NCI-H510A treated with DMSO at 0.1 percent for 48 hours (cell line): ENCODE measurements at regions not wholly inside any gene's neighbourhood (a gene's known extent, or its start where the extent isn't known, plus 50 kb on each side); places are given as distances from the start of the nearest gene placed in this dataset.
"Not testable (repeated sequence)": the region's sequence is repeated elsewhere in the genome, so short reads cannot be mapped to it uniquely, and the experiment has no call there.

Experiments
- DNase-seq: peaks from one replicate; lab custom pipeline; 2025; lab: John Stamatoyannopoulos, UW

GRCh38 chr13:54004026-54004699 lies 975.5 kb downstream of the OLFM4 start:
- DNase-seq, result no peak

- no peak for DNase-seq
Observed at GRCh38 chr13:54016542-54016941, 987.9 kb downstream of the OLFM4 start.

DNA sequence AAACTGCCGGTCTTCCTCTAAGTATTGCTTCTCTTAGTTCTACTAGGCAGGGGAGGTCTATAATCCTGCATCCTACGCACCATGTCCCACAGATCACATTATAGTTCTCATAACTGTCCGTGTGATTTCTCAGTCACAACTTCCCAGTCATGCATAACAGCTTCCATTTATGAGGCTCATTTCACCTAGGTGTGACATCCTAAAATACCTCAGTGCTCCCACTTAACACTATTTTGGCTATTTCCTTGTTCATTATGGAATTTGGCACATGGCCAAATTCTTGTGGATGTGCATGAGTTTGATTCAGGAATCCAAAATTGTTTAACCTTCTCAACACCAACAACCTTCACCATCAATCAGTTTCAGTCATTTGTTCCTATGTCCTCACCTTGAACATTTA lies 989.9 kb downstream of the OLFM4 start:
- no peak for DNase-seq

DNA sequence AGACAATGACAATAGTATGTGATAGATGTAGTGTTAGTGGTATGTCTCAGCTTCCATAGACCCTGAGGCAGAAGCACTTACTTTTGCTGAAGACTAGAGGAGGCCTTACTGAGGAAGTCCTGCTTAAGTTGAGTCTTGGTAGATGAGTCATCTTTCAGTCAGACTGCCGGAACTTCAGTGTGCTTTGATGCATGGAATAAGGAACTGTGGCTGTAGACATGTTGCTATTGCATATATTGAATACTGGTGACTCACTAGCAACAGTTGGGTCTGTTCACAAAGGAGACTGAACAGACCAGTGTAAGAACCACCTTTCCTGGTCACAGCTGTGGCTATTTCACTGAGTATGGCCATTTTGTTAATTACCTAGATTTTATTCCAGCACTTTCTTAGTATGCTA lies 1000.6 kb downstream of the OLFM4 start:
- no peak for DNase-seq

- DNase-seq, result no peak
Observed at GRCh38 chr13:54029720-54030119, 1001.1 kb downstream of the OLFM4 start.

DNA sequence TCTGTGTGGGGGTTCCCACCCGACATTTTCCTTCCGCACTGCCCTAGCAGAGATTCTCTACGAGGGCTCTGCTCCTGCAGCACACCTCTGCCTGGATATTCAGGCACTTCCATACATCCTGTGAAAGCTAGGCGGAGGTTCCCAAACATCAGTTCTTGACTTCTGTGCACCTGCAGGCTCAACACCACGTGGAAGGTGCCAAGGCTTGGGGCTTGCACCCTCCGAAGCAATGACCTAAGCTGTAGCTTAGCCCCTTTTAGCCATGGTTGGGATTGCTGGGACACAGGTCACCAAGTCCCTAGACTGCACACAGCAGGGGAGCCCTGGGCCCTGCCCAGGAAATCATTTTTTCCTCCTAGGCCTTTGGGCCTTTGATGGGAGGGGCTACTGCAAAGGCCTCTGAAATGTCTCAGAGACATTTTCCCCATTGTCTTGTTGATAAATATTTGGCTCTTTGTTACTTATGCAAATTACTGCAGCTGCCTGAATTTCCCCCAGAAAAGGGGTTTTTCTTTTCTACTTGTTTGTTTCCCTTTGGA lies 1004.8 kb downstream of the OLFM4 start:
- DNase-seq, result no peak

DNA sequence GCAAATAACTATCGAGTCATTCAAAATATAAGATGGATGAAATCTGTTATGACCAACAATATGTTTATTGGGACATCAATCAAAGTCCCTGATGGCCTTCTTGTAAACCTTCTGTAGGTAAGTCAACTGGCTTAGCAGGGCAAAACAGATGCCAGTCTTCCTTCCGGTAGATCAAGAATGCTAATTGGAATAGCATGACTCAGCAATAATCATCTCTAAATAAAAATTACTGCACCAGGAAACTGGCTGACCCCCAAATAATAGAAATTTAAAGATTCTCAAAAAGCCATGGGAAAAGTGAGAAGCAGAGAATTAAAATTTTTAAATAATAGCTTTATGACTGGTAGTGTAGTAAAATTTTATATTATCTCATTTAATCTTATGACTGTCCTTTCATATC lies 1005.4 kb downstream of the OLFM4 start:
- DNase-seq, result no peak

DNA sequence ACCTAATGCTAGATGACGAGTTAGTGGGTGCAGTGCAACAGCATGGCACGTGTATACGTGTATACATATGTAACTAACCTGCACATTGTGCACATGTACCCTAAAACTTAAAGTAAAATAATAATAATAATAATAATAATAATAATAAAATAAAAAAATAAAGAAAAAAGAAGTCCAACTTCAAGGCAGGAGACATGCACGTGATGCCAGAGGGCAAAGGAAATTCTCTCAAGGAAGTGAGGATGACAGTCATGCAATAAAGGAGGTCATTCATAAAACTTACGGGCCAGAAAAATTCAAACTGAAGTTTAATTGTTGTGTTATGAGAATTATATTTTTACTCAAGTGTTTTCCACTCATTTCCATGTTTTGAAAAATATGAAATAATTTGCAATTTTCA lies 1028.8 kb downstream of the OLFM4 start:
- DNase-seq, result not testable (repeated sequence)

- DNase-seq, result not testable (repeated sequence)
Observed at GRCh38 chr13:54069958-54070357, 1041.3 kb downstream of the OLFM4 start.

- DNase-seq, result no peak
Observed at GRCh38 chr13:54077569-54077968, 1049.0 kb downstream of the OLFM4 start.

DNA sequence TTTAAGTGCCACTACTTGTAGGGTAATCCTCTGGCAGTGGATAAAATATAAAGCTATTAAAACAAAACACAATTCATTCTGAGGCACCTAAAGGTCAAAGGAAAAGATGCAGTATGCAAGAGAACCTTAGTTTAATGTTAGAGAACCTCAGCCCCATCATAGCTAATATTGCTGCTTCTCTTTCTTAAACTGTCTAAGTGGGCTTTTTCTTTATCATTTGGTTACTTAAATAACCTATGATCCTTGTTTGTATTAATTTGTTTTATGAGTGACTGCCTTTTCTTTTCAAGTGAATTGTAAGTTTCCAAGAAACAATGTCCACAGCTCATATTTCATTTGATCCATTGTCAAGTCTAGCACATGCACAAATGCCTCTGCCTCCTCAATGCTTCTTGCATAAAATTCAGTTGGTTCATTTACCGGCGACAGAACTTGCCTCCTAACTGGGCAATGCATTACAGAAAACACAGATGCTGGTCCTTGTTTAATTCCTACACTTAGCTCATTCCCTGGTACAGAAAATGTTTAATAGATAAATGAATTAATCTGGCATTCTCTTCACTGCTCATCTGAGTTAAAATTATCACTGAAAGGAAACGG lies 1049.8 kb downstream of the OLFM4 start:
- DNase-seq, result peak; percentile 3

DNA sequence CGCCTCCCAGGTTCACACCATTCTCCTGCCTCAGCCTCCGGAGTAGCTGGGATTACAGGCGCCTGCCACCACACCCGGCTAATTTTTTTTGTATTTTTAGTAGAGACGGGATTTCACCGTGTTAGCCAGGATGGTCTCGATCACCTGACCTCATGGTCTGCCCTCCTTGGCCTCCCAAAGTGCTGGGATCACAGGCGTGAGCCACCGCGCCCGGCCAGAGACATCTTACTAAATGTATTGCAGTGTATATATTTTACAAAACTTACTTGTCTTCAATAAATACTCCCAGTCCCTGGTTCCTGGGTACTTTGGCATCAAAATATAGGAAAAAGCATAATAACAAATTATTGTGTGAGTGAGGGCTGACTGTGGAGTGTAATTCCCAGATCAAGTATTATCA lies 1053.7 kb downstream of the OLFM4 start:
- DNase-seq, result not testable (repeated sequence)

DNA sequence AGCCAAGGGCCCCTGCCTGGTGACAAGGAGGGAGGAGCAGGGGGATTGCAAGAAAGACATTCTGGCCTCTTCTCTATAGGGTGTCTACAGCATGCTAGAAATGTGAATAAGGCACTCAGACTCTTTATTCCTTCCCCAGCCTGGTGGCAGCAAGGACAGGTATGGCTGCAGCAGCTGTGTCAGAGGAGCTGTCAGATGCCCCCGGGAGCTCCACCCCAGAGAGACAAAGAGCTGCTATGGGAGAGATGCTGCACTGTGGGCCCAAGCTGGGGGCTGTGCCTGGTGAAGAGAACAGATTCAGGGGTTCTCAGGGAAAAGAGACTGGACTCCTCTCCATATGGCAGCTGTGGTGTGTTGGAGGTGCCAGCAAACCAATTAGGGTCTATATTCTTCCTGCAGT lies 1063.3 kb downstream of the OLFM4 start:
- DNase-seq, result no peak

DNA sequence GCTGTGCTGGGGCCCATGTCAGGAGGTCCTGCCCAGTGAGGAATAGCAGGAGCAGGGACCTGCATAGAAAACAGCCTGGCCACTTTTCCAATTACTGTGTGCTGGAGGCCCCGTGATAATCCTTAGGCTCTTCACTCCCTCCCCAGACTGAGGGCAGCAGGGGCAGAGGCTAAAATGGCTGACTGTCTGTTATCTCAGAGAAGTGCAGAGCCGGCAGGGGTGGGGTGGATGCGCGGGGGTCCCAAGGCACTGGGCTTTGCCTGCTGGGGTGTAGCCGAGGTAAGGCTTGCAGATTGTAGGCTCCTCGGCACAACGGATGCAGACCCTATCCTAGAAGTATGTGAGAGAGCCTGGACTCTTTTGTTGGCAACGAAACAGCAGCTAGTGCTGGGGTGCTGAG lies 1064.1 kb downstream of the OLFM4 start:
- no peak for DNase-seq

GRCh38 chr13:54110597-54110996 lies 1082.0 kb downstream of the OLFM4 start:
- no peak for DNase-seq

GRCh38 chr13:54124700-54125099 lies 1096.1 kb downstream of the OLFM4 start:
- no peak for DNase-seq

GRCh38 chr13:54130931-54131330 lies 1102.3 kb downstream of the OLFM4 start:
- DNase-seq, result not testable (repeated sequence)

DNA sequence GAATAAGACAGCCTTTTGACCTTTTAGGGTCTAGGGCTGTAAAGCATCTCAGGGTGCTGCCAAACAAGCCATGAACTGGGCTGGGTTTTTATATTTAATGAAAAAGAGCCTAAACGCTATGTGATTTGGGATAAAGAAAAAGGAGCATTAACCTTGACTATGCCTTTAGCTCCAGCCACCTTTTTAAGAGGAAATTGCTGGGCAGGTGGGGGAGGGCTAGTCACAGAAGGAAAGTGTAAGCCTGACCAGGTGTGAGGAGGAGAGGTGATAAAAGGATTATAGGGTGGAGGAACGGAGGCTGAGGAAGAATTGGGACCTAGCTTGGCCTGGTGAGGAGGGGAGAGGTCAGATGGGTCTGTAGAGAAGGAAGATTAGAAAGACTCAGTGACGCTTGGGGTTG lies 1102.8 kb downstream of the OLFM4 start:
- not testable (repeated sequence) for DNase-seq

- DNase-seq, result not testable (repeated sequence)
Observed at GRCh38 chr13:54132127-54132526, 1103.5 kb downstream of the OLFM4 start.

DNA sequence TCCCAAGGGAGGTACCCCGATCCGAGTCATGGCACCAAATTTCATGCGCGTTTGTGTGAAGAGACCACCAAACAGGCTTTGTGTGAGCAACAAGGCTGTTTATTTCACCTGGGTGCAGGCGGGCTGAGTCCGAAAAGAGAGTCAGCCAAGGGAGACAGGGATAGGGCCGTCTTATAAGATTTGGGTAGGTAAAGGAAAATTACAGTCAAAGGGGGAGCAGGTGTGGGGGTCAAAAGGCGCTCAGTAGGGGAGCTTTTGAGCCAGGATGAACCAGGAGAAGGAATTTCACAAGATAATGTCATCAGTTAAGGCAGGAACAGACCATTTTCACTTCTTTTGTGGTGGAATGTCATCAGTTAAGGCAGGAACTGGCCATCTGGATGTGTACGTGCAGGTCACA lies 1104.1 kb downstream of the OLFM4 start:
- DNase-seq, result not testable (repeated sequence)

- no peak for DNase-seq
Observed at GRCh38 chr13:54133746-54134145, 1105.1 kb downstream of the OLFM4 start.

- no peak for DNase-seq
Observed at GRCh38 chr13:54144828-54145227, 1116.2 kb downstream of the OLFM4 start.

GRCh38 chr13:54150851-54151250 lies 1122.2 kb downstream of the OLFM4 start:
- no peak for DNase-seq

DNA sequence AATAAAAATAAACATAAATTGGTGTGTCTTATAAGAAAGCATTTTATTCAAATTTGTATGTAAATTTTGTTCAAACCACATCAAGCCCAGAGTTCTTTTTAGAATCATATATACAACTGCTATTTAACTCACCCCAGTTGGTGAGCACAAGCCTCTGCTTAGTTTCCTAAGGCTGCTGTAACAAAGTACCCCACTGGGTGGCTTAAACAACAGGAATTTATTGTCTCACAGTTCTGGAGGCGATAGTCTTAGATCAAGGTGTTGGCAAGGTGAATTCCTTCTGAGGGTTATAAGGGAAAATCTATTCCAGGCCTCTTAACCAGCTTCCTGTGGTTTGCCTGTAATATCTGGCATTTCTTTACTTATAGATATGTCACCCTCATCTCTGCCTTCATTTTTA lies 1133.5 kb downstream of the OLFM4 start:
- no peak for DNase-seq
